Activated CD4-positive, alpha-beta memory T cell treated with anti-CD3 and anti-CD28 coated beads for 36 hours (primary cell): ENCODE measurements at regions not wholly inside any gene's neighbourhood (a gene's known extent, or its start where the extent isn't known, plus 50 kb on each side); places are given as distances from the start of the nearest gene placed in this dataset.
"Not testable (repeated sequence)": the region's sequence is repeated elsewhere in the genome, so short reads cannot be mapped to it uniquely, and the experiment has no call there.

Experiments
- CTCF ChIA-PET: fragments of 350-600 bp; sonication (Branson Sonifier 250); formaldehyde crosslinking; loops from one replicate; lab custom pipeline; 2021; ENCODE audit warnings: antibody characterized with exemption, inconsistent platforms; lab: Charles Lee
- POLR2A ChIA-PET: fragments of 350-600 bp; sonication (Branson Sonifier 250); formaldehyde crosslinking; loops from one replicate; lab custom pipeline; 2021; ENCODE audit warnings: antibody characterized with exemption; lab: Charles Lee
- DNase-seq: peaks from one replicate; pipeline ENCODE4 v3.0.0-alpha.2; 2020
- H3K27ac Mint-ChIP-seq: one replicate; pipeline ENCODE4 v1.8.0; 2021; ENCODE audit warnings: mixed read lengths
- H3K27me3 Mint-ChIP-seq: one replicate; pipeline ENCODE4 v1.8.0; 2021; ENCODE audit warnings: mixed read lengths
- H3K36me3 Mint-ChIP-seq: one replicate; pipeline ENCODE4 v1.8.0; 2021; ENCODE audit warnings: mixed read lengths
- H3K4me1 Mint-ChIP-seq: one replicate; pipeline ENCODE4 v1.8.0; 2021; ENCODE audit warnings: low read depth, mixed read lengths
- H3K4me3 Mint-ChIP-seq: one replicate; pipeline ENCODE4 v1.8.0; 2021; ENCODE audit warnings: mild to moderate bottlenecking, mixed read lengths
- H3K9me3 Mint-ChIP-seq: one replicate; pipeline ENCODE4 v1.8.0; 2021; ENCODE audit warnings: mixed read lengths
- intact Hi-C: fragments of 100-400 bp; cut with micrococcal nuclease; formaldehyde crosslinking; loops from one replicate; pipeline ENCODE4 v1.15.1; 2023

DNA sequence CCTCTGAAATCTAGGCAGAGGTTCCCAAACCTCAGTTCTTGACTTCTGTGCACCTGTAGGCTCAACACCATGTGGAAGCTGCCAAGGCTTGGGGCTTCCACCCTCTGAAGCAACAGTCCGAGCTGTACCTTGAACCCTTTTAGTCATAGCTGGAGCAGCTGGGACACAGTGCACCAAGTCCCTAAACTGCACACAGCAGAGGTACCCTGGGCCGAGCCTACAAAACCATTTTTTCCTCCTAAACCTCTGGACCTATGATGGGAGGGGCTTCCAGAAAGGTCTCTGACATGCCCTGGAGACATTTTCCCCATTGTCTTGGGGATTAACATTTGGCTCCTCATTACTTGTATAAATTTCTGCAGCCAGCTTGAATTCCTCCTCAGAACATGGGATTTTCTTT, 168.8 kb downstream of the TLE3 start:
- H3K4me3 Mint-ChIP-seq, CTCF ChIA-PET: not testable (repeated sequence)

DNA sequence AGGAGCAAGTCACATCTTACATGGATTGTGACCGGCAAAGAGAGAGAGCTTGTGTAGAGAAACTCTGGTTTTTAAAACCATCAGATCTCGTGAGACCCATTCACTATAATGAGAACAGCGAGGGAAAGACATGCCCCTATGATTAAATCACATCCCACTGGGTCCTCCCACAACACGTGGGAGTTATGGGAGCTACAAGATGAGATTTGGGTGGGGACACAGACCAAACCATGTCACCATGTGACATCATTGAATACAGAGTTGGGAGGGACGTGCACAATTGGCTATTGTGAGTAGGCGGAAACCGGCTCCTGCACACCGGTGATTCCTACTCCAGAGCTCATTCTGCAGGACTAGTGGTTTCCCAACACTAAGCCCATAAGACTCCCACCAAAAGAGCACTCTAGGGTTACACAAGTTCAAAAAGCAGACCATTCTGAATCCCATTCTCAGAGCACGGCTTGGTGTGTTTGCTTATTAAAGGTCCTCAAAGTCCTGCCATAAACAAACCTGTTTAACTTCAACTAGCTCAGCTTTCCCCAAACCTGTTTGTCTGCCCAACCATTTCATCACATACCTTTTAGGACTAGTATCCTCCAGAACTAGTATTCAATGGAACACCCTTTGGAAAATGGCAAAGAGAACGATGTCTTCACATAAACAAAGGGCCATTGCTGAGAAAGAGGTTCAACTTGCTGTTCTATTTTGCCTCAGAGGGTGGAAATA, 167.6 kb downstream of the TLE3 start:
- ChIA-PET POLR2A (no interaction called here), CTCF (no interaction called here)
- Mint-ChIP-seq H3K4me1 (no peaks in the 10 kb centered on the region), H3K4me3 (no peak overlapping the region), H3K27me3 (peaks cover 6% of the 10 kb centered on the region), H3K27ac (no peak overlapping the region), H3K36me3 (no peaks in the 10 kb centered on the region), H3K9me3 (peaks cover 6% of the 10 kb centered on the region)
- DNase-seq: no peak
- intact Hi-C loops: no loop called here

More for the DNA sequence above, 168.8 kb downstream of the TLE3 start:
- intact Hi-C loops, H3K36me3 Mint-ChIP-seq, H3K27me3 Mint-ChIP-seq, POLR2A ChIA-PET, H3K4me1 Mint-ChIP-seq, H3K27ac Mint-ChIP-seq, DNase-seq: not testable (repeated sequence)
- H3K9me3 Mint-ChIP-seq: peaks cover 17% of the 10 kb centered on the region

DNA sequence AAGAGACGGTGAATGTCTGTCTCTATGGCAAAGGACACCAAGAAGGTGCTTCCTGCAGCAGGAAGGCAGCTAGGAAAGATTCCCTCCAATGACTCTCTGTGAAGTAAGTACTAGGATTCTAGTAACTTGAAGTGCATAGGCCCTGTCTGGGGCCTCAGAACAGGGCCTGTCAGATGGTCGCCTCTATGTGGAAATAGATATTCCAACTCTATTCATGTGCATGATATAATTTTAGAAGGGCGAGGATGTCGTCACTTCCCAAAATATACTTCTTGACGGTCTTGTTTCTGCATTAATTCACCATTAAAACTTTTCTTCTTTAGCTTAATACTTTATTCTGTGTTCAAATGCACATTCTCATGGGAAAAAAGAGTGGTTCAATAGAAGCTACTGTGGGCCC, 167.0 kb downstream of the TLE3 start:
- ChIA-PET POLR2A (no interaction called here), CTCF (no interaction called here)
- Mint-ChIP-seq H3K27me3 (peaks cover 6% of the 10 kb centered on the region), H3K36me3 (no peaks in the 10 kb centered on the region), H3K27ac (no peak overlapping the region), H3K9me3 (peaks cover 8% of the 10 kb centered on the region), H3K4me3 (no peak overlapping the region), H3K4me1 (no peaks in the 10 kb centered on the region)
- intact Hi-C loops: no loop called here
- DNase-seq: no peak

DNA sequence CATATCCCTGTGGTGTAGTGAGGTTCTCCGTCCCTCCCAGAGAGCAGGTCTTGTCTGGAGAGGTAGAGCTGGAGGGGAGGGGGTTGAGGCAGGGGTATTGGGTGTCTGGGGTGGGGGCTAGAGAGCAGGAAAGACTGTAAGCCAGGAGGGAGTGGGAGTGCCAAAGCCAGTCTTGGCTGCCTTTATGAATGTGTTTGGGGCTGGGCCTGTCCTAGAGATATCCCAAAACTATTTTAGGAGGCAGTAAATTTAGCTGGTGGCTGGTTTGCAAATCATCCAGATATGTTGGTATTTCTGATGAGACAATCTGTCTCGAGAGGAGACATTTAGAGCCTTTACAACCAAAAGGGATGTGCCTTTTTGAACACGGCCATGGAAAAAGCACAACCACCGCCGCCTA, 166.6 kb downstream of the TLE3 start:
- Mint-ChIP-seq H3K4me3 (no peak overlapping the region), H3K36me3 (no peaks in the 10 kb centered on the region), H3K4me1 (no peaks in the 10 kb centered on the region)

DNA sequence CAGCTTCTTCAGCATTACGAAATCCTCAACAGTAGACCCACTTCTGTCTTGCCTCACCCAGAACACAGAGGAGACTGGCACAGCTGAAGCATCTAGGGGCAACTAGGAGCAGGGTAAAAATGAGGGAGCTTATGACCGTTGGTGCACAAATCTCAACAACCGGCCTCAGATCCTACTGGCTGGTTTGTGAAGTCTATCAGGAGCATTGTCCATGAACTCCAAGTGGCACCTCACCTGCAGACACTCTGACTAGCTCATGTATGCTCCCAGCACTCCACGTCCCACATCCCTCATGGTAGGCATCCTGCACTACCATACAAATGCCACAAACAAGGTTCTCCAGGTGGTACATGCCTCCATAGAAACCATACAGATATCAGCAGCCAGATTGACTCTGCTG, 163.1 kb downstream of the TLE3 start:
- H3K4me1 Mint-ChIP-seq: no peaks in the 10 kb centered on the region
- ChIA-PET CTCF (no interaction called here), POLR2A (no interaction called here)
- H3K9me3 Mint-ChIP-seq: peaks cover 8% of the 10 kb centered on the region
- H3K27me3 Mint-ChIP-seq: peaks cover 6% of the 10 kb centered on the region
- DNase-seq: no peak
- no peak overlapping the region for H3K4me3 Mint-ChIP-seq
- no peaks in the 10 kb centered on the region for H3K36me3 Mint-ChIP-seq
- intact Hi-C loops: no loop called here
- H3K27ac Mint-ChIP-seq: no peak overlapping the region

More for the DNA sequence above, 166.6 kb downstream of the TLE3 start:
- Mint-ChIP-seq H3K27me3 (peaks cover 6% of the 10 kb centered on the region), H3K27ac (no peak overlapping the region), H3K9me3 (peaks cover 10% of the 10 kb centered on the region)
- CTCF ChIA-PET: no interaction called here
- intact Hi-C loops: no loop called here
- POLR2A ChIA-PET: no interaction called here
- no peak for DNase-seq

DNA sequence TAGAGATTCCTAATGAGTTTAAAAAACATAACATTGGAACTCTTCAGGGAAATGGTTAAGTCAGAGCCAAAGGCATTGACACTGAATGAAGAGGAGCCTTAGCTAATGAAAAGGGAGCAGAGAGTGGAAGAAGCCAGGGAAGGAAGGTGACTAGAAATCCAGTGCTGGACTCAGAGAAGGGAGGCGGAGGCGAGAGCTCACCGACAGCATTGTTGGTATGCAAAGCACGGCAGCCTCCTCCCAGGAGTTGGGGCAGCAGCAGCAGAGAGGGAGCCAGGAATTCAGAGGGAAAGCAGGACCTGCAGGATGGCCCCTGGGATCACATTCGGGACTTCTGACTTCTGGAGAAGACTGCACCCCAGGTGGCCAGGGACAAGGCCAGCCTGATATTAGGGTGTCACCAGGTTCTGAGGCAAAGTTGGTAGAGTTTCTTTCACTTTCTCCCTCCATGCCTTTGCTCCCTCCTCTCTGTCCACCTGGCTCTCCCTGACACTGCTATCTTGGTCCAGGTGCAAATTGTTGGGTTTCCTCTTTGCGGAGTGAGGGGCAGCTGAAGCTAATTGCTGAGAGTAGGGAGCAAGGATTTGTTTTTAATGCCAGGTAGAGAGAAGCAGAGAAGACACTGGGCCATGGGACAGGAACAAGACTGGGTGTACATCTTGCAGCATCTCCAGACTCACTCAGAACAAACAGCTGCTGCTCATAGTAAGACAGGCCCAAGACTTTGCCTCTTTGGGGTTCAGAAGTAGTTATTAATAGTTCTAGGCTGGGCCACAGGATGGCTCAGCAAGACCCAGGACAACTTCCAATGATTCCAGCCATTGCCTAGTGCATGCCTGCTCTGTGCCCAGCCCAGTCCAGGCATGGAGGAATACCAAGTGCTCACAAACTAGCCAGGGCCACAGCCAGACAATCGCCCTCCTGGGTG, 157.9 kb downstream of the TLE3 start:
- H3K9me3 Mint-ChIP-seq: peaks cover 8% of the 10 kb centered on the region

DNA sequence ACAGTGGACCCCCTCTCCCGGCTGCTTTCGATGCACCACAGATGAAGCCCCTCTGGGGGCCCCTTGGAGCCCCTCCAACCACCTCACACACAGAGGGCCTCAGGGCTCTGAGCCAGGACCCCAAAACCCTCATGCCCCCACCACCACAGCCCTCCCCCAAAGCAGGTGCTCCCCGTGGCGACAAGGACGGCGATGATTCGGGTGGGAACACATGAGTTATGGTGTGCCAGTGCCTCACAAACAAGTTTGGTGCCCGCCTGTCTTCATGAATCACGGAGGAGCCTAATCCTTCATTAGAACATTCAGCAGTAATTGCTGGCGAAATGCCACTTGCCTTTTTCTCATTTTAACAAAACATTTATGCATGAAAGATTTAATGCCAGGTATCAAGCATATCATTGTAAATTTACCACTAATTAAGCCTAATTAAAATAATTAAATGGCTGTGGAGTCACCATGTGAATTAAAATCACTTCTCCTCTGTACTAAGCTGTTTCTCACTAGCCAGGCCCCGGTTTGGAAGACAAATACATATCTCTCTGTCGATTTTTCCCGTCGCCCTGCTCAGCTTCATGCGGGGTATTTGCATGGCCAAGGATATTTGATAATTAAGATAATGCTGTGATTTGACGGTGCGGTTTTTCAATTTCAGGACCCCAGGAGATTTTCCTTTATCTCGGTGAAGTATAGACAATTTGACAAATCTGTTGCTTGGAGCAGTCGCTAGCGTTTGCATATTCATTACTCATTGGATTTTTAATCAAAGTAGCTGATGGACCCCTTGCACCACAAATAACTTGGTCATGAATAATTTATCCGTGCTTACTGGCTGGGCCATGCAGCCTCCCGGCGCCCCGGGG, 157.0 kb downstream of the TLE3 start:
- Mint-ChIP-seq H3K4me3 (no peak overlapping the region), H3K4me1 (no peaks in the 10 kb centered on the region), H3K27ac (no peak overlapping the region), H3K36me3 (no peaks in the 10 kb centered on the region), H3K27me3 (no peaks in the 10 kb centered on the region), H3K9me3 (peaks cover 3% of the 10 kb centered on the region)
- intact Hi-C loops: no loop called here
- no peak for DNase-seq
- ChIA-PET CTCF (no interaction called here), POLR2A (no interaction called here)

More for the DNA sequence above, 157.9 kb downstream of the TLE3 start:
- ChIA-PET POLR2A (no interaction called here), CTCF (interaction anchor here (0.5 kb wide), 1 partner anchor 520 kb away, joined by 3 read pairs; no protein-coding TSS in a partner anchor)
- intact Hi-C loops: no loop called here
- no peak for DNase-seq
- Mint-ChIP-seq H3K27ac (no peak overlapping the region), H3K4me1 (no peaks in the 10 kb centered on the region), H3K36me3 (no peaks in the 10 kb centered on the region), H3K27me3 (no peaks in the 10 kb centered on the region), H3K4me3 (no peak overlapping the region)

DNA sequence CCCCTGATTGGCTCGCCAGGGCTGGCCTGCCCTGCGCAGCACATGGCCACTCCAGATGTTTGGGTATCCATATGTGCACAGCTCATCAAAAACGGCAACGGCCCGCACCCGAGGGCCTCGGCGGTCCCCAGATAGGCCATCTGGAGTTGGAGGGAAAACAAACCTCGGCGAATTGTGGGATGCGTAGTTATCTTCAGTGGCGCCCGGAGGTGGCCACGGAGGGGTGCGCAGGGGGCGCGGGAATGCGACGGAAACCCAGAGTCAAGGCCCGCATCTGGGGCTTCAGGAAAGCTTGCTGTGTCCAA, 156.5 kb downstream of the TLE3 start:
- ChIA-PET CTCF (no interaction called here), POLR2A (no interaction called here)
- intact Hi-C loops: no loop called here
- Mint-ChIP-seq H3K4me3 (no peak overlapping the region), H3K4me1 (no peaks in the 10 kb centered on the region), H3K27ac (no peak overlapping the region), H3K27me3 (no peaks in the 10 kb centered on the region), H3K36me3 (no peaks in the 10 kb centered on the region), H3K9me3 (no peaks in the 10 kb centered on the region)
- no peak for DNase-seq

DNA sequence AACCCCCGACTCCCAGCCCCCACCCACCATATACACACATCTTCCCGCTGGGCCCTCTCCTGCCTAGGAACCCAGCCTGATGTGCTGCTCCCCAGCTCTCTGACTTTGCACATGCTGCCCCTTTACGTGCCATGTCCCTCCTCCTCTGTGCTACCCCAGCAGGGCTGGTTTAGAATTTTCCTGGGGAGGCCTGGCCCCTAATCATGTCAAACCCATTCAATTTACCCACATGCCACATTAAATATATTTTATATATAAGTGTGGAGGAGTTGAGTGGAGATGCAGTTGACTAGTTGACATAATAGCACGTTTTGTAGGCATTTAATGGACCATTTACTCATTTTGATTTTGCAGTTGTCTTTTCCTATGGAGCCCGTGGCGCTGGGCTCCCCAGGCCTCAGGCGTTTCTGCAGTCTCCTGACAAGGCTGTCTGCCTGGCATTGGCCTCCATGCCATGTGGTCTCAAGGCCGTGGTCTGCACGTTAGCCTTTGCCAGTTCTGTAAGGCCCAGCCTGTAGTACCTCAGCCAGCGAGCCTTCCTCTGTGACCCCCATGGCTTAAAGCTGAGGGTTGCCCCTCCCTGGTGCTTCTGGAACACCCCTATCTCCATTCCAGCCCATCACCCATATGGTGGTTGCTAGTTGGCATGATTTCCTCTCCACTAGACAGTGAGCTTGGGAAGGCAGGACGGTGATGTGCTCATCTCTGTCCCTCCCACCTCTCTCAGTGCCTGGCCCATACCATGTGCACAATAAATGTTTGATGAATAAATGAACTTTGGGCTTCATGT, 155.8 kb downstream of the TLE3 start:
- no peaks in the 10 kb centered on the region for H3K36me3 Mint-ChIP-seq
- no peaks in the 10 kb centered on the region for H3K27me3 Mint-ChIP-seq
- H3K27ac Mint-ChIP-seq: no peak overlapping the region

DNA sequence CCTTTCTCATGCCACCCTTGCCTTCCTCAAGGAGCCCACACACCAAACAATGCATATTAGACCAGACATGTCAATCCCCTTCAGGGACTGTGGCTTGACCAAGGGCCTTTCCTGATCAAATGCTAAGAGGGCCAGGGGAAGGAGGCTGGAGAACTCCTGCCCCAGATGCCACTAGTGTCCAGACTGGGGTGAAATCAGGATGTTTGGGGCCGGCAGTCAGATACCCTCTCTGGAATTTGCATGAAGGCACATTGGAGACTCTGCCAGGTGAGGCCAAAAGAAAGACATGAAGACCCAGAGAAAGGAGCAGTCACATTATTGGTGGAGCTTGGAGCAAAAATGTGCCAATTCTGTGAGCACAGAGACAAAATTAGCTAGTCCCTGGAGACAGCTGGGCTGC, 154.1 kb downstream of the TLE3 start:
- intact Hi-C loops: no loop called here
- ChIA-PET CTCF (no interaction called here), POLR2A (no interaction called here)
- Mint-ChIP-seq H3K9me3 (no peaks in the 10 kb centered on the region), H3K36me3 (no peaks in the 10 kb centered on the region), H3K4me3 (no peak overlapping the region), H3K4me1 (no peaks in the 10 kb centered on the region), H3K27me3 (no peaks in the 10 kb centered on the region), H3K27ac (no peak overlapping the region)
- no peak for DNase-seq

More for the DNA sequence above, 155.8 kb downstream of the TLE3 start:
- no peak for DNase-seq
- POLR2A ChIA-PET: no interaction called here
- intact Hi-C loops: no loop called here
- Mint-ChIP-seq H3K4me1 (no peaks in the 10 kb centered on the region), H3K4me3 (no peak overlapping the region), H3K9me3 (no peaks in the 10 kb centered on the region)
- CTCF ChIA-PET: no interaction called here

DNA sequence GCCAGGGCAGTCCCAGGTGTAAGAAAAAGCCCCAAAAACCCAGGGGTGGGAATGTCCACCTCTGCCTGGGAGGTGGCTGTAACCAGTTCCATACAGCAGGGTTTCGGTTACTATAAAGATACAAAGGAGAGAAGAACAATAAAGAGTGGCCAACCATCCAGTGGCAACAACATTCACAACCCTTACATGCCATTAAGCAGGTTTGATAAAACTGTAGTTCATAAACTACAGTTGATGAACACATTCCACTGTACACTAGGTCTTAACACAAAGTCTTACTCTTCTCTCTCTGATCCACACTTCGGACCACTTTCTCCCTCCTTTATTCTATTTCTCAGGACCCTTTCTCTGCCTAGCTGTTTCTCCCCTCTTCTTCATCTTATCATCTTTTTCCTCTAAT, 152.0 kb downstream of the TLE3 start:
- no peak overlapping the region for H3K27ac Mint-ChIP-seq
- H3K36me3 Mint-ChIP-seq: no peaks in the 10 kb centered on the region
- CTCF ChIA-PET: no interaction called here
- POLR2A ChIA-PET: no interaction called here
- no peak overlapping the region for H3K4me3 Mint-ChIP-seq
- H3K9me3 Mint-ChIP-seq: no peaks in the 10 kb centered on the region
- H3K4me1 Mint-ChIP-seq: no peaks in the 10 kb centered on the region
- DNase-seq: no peak
- intact Hi-C loops: no loop called here
- no peaks in the 10 kb centered on the region for H3K27me3 Mint-ChIP-seq
